Mucosa of gallbladder (tissue), 1 donor: ENCODE measurements at regions not wholly inside any gene's neighbourhood (a gene's known extent, or its start where the extent isn't known, plus 50 kb on each side); places are given as distances from the start of the nearest gene placed in this dataset.
A peak's percentile ranks its signal among the peaks of the same experiment; 100 is the strongest.

Experiments used
- DNase-seq: peaks from one replicate; pipeline ENCODE4 v3.0.0-alpha.2; 2020; ENCODE audit warnings: low spot score
- donor health status: DM: no; HTN: no; CAD: no.

GRCh38 chr15:29919380-29919881 is 97.2 kb upstream of the TJP1 start:
- DNase-seq: no peak

GRCh38 chr15:29917600-29918597 is 95.6 kb upstream of the TJP1 start:
- no peak for DNase-seq

- no peak for DNase-seq
Measured at GRCh38 chr15:29914511-29914926, 92.3 kb upstream of the TJP1 start.

- no peak for DNase-seq
Measured at GRCh38 chr15:29913528-29914135, 91.4 kb upstream of the TJP1 start.

- DNase-seq: no peak
Measured at GRCh38 chr15:29911705-29912104, 89.4 kb upstream of the TJP1 start.

- no peak for DNase-seq
Measured at GRCh38 chr15:29910068-29910467, 87.8 kb upstream of the TJP1 start.

- no peak for DNase-seq
Measured at GRCh38 chr15:29904757-29905417, 82.6 kb upstream of the TJP1 start.

GRCh38 chr15:29903785-29904464 is 81.7 kb upstream of the TJP1 start:
- no peak for DNase-seq

- no peak for DNase-seq
Measured at GRCh38 chr15:29903028-29903427, 80.8 kb upstream of the TJP1 start.

GRCh38 chr15:29900237-29901189 is 78.2 kb upstream of the TJP1 start:
- no peak for DNase-seq

GRCh38 chr15:29896062-29896461 is 73.8 kb upstream of the TJP1 start:
- DNase-seq: no peak

GRCh38 chr15:29891096-29891457 is 68.8 kb upstream of the TJP1 start:
- DNase-seq: no peak

- DNase-seq: no peak
Measured at GRCh38 chr15:29890336-29891095, 68.2 kb upstream of the TJP1 start.

- no peak for DNase-seq
Measured at GRCh38 chr15:29889542-29890329, 67.5 kb upstream of the TJP1 start.

GRCh38 chr15:29888646-29889045 is 66.4 kb upstream of the TJP1 start:
- peak; percentile 14 for DNase-seq

- DNase-seq: no peak
Measured at GRCh38 chr15:29887721-29888120, 65.5 kb upstream of the TJP1 start.

- DNase-seq: no peak
Measured at GRCh38 chr15:29885183-29885582, 62.9 kb upstream of the TJP1 start.

GRCh38 chr15:29883126-29883525 is 60.9 kb upstream of the TJP1 start:
- no peak for DNase-seq

- no peak for DNase-seq
Measured at GRCh38 chr15:29880886-29881285, 58.6 kb upstream of the TJP1 start.
